22Rv1 (cell line): ENCODE measurements at regions not wholly inside any gene's neighbourhood (a gene's known extent, or its start where the extent isn't known, plus 50 kb on each side); places are given as distances from the start of the nearest gene placed in this dataset.

ENCODE experiments used
- ZFX ChIP-seq: fragments of 450-650 bp; IDR thresholded peaks from 2 replicates; pipeline ENCODE4 v1.6.1; 2017; ENCODE audit warnings: antibody characterized with exemption, borderline replicate concordance
- TF ChIP-seq, protein P1 (sequence below): fragments of 450-650 bp; IDR thresholded peaks from 2 replicates; pipeline ENCODE4 v1.5.1; 2017; ENCODE audit warnings: mild to moderate bottlenecking

DNA sequence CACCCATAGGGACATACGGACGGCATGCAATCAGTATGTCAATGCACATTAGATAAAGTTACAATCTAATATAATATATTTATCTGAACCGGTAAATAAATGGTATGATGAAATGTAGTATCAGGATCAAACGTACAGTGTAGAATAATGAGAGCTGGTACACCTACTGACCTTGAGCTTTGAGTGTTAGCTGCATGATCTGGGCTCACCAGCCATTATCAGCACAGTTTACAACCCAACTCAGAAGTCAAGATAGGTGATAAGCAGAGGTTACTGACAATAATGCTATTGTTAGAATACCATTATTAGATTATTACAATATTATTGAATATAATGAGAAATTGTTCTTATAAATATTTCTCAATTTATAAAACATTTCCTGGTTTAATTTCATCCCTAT is 103.0 kb upstream of the ESRRG start:
- TF ChIP-seq, protein P1, sequence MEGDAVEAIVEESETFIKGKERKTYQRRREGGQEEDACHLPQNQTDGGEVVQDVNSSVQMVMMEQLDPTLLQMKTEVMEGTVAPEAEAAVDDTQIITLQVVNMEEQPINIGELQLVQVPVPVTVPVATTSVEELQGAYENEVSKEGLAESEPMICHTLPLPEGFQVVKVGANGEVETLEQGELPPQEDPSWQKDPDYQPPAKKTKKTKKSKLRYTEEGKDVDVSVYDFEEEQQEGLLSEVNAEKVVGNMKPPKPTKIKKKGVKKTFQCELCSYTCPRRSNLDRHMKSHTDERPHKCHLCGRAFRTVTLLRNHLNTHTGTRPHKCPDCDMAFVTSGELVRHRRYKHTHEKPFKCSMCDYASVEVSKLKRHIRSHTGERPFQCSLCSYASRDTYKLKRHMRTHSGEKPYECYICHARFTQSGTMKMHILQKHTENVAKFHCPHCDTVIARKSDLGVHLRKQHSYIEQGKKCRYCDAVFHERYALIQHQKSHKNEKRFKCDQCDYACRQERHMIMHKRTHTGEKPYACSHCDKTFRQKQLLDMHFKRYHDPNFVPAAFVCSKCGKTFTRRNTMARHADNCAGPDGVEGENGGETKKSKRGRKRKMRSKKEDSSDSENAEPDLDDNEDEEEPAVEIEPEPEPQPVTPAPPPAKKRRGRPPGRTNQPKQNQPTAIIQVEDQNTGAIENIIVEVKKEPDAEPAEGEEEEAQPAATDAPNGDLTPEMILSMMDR, result no peak
- no peak for TF ChIP-seq ZFX
